PC-3 (cell line): ENCODE measurements at regions not wholly inside any gene's neighbourhood (a gene's known extent, or its start where the extent isn't known, plus 50 kb on each side); places are given as distances from the start of the nearest gene placed in this dataset.

ENCODE experiments used
- EZH2 ChIP-seq: fragments of 300-600 bp; sonication (generic); IDR thresholded peaks from one replicate; pipeline ENCODE4 v1.6.1; 2017; ENCODE audit warnings: antibody characterized with exemption, mild to moderate bottlenecking, low read length; ENCODE audit not compliant: unreplicated experiment
- EZH2phosphoT487 ChIP-seq: fragments of 300-600 bp; sonication (generic); IDR thresholded peaks from 2 replicates; pipeline ENCODE4 v1.6.1; 2018; ENCODE audit warnings: mild to moderate bottlenecking, antibody characterized with exemption, low read length, borderline replicate concordance
- TF ChIP-seq, protein P1 (sequence below): fragments of 300-600 bp; sonication (generic); conservative IDR thresholded peaks from 2 replicates; pipeline ENCODE4 v1.5.1; 2017; ENCODE audit warnings: antibody characterized with exemption, low read depth, mild to moderate bottlenecking, low read length

DNA sequence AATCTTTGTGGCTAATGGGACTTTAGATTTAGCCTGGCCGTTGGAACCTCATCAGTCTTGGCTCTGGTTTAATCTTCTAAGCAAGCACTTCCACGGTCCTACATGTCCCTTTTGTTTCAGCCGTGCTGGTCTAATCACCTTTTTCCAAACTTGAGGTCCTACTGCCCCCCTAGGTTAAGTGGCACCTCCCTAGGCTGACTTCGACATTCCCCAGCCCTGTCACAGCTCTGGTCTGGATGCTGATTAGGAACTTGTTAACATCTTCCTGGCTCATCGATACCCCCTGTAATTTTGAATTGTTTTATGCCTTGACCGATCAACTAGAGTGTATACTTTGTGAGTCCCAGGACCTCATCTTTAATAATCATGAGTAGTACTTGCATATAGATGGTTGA is 56.6 kb downstream of the OTOR start:
- TF ChIP-seq, protein P1, sequence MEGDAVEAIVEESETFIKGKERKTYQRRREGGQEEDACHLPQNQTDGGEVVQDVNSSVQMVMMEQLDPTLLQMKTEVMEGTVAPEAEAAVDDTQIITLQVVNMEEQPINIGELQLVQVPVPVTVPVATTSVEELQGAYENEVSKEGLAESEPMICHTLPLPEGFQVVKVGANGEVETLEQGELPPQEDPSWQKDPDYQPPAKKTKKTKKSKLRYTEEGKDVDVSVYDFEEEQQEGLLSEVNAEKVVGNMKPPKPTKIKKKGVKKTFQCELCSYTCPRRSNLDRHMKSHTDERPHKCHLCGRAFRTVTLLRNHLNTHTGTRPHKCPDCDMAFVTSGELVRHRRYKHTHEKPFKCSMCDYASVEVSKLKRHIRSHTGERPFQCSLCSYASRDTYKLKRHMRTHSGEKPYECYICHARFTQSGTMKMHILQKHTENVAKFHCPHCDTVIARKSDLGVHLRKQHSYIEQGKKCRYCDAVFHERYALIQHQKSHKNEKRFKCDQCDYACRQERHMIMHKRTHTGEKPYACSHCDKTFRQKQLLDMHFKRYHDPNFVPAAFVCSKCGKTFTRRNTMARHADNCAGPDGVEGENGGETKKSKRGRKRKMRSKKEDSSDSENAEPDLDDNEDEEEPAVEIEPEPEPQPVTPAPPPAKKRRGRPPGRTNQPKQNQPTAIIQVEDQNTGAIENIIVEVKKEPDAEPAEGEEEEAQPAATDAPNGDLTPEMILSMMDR, result no peak
- no peak for TF ChIP-seq EZH2phosphoT487
- no peak for TF ChIP-seq EZH2
